GM19467 (cell line): ENCODE measurements at regions not wholly inside any gene's neighbourhood (a gene's known extent, or its start where the extent isn't known, plus 50 kb on each side); places are given as distances from the start of the nearest gene placed in this dataset.

Experiments used
- ATAC-seq: cut with Tn5 transposase; IDR thresholded peaks from one replicate; pipeline ENCODE4 v1.9.1; 2021; ENCODE audit warnings: mild to moderate bottlenecking, moderate library complexity; ENCODE audit not compliant: unreplicated experiment

DNA sequence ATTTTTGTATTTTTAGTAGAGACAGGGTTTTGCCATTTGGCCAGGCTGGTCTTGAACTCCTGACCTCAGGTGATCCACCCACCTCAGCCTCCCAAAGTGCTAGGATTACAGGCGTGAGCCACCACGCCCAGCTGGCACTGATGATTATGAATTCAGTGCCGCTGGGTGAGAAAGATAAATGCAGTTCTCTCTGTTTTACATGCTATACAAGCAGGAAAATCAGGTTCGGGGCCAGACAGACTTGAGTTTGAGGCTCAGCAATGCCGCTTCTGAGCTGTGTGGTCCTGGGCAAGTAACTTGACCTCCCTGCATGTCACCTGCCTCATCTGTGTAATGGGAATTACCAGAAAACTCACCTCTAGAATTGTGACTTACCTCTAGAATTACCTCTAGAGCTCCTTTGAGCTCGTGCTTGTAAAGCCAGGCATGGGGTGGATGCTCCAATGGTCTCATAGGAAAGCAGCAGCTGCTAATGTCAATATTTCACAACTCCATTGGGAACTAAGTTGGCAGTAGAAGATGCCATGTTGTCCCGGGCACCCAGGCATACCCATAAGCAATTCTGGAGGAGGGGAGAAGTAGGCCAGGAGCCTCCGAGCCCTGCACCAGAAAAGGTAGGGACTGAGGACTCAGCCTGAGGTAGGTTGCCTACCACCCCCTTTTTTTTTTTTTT lies 119.8 kb upstream of the SLC25A33 start:
- no peak for ATAC-seq

DNA sequence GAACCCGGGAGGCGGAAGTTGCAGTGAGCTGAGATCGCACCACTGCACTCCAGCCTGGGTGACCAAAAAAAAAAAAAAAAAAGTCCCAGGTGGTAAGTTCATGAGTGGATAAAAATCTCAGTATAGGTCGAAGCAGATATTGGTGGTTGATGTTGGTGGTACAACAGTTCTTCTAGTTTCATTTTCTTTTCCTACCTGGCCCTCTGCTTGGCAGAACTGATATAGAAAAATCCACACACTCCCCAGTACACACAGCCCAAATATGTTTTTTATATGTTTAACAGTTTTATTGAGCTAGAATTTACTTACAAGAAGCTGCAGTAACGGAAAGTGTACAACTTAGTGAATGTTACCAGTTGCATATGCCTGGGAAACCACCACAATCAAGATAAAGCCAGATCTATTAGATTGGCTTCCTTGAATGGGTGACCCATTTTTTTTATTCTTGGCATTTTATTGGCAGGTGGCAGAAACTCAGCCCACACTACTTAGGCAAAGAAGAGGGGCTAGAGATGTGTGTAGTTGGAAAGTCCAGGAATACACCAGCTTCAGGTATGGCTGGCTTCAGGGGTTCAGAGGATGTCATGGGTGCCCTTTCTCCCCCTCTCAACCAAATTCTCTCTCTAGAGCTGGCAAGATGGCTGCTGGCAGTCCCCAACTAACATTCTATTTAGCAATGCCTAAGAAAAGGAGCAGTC lies 118.3 kb upstream of the SLC25A33 start:
- no peak for ATAC-seq

DNA sequence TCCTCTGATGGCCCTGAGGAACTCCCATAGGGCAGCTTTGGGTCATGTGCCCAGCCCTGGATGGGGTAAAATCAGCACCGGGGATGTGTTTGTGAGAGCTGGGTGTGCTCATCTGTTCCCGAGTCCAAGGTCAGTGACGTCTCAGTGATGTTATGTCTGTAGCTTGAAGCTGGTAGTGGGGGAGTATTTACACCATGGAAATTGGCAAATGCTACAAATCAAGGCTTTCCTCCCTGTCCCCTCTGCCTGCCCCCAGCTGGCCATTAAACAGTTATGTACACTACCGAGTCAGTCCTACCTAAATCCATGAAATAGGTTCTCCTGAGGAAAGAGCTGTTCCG lies 117.8 kb upstream of the SLC25A33 start:
- no peak for ATAC-seq

DNA sequence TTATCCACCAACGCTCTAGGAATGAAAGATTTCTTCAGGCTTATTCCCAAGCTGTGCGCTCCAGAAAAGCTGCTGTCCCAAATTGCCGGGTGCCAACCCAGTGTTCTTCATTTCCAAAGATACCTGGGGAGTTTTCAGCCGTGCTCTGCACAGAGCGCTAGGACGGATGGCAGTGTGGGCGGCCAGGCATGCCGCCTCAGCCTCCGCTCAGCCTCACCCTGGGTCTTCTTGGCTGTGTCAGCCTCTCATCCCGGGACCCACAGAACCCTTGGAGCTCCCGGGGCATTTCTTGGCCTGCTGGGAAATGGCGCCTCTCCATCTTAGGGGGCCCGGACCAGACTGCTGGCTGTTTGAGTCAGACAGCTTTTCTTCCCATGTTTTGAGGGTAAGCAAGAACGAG lies 116.9 kb upstream of the SLC25A33 start:
- ATAC-seq: no peak

DNA sequence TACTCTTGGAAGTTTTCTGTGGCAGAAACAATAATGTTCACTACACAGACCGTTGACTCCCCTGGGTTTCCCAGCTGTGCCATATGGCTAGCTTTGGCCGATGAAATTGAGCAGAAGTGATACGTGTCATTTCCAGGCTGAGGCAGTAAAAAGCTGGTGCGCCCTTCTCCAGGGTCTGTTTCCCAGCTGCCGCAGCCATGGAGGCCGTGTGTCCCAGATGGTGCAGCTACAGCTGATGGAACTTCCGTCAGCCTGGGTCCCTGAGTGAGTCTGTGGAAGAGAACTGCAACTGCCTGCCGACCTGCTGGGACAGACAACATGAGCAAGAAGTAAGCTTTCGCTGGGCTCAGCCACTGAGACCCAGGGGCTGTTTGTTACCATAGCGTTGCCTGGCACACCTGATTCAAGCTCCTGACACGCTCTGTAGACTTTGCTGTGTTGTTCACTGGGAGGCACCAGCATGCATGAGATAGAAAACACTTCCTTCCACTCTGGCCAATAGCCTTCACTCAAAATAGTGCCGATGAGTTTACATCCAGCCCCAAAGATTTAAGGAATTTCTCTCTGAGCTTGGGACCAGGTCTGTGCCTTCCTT lies 116.3 kb upstream of the SLC25A33 start:
- ATAC-seq: no peak

DNA sequence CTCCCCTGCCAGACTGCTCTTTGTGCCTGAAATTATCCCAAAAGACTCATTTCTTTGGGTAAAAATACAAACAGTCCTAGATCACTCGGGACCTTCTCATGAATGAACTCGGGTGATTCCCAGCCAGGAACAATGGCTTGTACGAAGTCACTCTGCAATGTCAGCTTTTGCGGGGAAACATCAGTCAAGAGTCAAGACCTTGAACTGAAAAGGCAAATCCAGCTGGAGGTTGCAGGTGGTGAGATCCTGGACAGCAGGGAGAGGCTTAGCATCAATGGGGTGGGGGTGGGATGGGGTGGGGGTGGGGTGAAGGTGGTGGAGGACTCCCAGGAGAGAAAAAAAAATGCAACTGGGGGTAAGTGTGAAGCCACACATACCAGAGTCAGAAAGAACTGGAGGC lies 115.0 kb upstream of the SLC25A33 start:
- no peak for ATAC-seq

DNA sequence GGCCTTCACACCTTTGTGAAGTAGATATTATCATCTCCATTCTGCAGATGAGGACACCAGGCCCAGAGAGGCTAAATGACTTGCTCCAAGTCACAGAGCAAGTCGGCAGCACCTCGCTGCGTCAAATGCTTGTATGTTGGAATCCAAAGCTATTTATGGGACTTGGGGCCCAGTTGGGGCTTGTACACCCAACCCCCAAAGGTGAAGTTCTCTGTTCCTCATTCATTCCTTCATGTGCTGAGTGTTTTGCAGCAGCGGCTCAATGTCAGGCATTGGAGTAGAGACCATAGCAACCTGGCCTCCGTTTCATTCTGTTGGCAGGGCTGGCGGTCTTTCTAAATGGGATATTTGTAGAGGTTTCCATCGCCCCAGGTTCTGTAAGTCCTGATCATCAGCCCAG lies 113.4 kb upstream of the SLC25A33 start:
- no peak for ATAC-seq

DNA sequence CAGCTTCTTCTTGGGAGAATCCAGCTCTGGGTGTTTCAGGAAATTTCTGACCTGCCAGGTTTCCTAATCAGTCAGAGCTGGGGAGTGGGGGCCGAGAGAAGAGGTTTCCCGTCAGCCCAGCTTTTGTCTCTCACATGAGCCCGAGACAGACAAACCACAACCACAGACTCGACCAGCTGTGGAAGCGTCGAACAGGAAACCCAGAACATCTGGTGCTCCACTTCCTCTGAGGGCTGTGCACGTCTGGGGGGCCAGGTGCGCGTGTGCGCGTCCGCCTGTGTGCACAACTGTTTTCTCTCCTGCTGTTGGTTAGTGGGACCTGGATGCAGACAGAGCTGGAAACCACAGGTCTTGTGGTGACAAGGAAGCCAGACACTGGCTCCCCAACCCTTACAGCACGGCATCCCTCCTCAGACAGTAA lies 113.0 kb upstream of the SLC25A33 start:
- peak; percentile 58 for ATAC-seq

DNA sequence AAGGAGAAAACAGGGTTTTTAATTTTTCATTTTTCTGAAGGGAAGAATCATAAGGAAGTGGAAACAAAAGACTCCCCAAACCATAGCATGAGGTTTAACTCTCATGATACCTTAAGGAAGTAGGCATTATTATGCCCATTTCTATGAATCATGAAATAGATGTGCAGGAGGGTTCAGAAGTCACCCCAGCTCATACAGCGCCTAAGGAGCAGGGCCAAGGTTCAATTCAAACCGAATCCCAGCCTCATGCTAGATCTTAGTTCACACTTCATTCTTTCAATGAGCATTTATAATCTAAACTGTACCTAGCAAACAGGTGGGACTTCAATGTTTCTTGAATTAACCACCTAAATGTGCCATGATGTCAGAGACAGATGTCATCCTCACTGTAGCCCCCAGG lies 111.9 kb upstream of the SLC25A33 start:
- ATAC-seq: no peak

DNA sequence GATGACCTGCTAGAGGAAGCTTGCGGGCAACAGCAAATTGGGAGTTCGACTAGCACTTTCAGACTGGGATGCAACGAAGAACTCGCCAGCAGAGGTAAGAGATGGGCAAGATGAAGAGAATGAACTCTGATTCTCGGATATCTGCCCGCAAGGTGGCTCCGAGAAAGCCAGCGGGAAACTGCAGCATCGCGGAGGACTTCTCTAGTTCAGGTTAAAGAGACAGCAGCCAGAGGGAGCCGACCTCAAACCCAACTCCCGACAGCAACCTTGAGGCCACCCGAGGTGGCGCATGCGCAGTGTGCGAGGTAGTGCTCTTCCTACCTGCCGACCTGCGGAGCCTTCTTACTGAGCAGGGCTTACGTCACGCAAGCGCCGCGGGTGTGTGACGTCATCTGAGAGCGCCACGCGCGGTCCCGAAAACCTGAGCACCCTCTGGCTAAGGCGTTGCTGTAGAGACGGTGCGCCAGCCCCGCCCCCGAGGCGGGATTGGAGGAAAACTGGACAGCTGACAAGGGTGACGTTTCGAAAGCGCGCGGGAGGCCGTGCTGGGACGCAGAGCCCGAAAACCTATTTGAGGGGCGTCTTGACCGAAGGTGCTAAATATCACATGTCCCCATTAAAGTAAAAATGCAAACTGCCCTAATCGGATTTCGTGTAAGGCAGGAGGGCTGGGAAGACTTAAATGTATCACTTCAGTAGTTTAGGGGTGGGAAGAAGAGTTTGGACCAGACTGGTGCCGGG lies 110.5 kb upstream of the SLC25A33 start:
- ATAC-seq: peak; percentile 77

DNA sequence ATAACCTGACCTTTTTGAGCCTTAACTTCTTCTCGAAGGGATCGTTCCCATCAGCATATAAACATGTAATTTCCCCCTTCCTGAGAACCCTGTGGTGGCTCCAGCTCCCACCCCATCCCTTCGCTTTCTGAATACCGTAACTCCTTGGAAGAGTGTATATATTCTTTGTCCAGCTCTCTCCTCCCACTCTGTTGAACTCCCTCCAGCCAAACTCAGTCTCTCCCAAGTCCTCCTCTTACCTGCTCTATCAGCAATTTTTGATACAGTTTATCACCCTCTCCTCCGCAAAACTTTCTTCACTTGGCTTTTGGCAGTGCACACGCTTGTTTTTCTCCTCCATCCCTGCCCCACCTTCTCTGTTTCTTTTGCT lies 109.9 kb upstream of the SLC25A33 start:
- ATAC-seq: no peak

DNA sequence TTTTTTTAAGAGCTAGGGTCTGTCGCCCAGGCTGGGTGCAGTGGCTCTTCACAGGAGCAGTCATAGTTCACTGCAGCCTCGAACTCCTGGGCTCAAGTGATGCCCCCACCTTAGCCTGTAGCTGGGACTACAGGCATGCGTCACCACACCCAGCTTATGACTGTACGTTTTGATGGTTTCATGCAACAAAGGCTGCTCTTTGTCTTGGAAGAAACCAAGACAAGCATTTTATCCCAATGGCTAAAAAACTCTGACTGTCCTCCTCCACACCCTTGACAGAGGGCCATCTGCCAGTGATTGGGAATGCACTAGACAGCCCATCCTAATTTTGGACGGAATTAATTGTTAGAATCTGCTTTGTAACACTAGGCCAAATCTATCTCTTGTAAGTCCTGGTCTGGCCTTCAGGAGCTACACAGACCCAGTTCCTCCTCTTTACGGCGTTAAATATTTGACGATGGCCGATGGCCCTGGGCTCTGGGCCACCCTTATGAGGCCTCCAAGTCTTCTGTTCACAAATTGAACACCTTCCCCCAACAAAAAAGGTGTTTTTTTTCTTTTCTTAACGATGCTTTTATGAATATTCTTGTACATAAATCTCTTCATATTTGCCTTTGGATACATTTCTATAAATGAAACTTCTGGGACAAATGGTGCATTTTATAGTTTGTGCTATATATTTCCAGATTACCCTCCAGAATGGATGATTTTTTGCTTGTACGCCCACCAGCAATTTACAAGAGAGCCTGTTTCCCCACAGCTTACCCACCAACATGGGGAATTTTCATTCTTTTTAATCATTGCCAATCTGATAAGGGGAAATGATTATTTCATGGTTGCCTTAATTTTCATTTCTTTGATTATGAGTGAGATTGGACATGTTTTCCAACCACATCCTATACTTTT lies 104.8 kb upstream of the SLC25A33 start:
- no peak for ATAC-seq

DNA sequence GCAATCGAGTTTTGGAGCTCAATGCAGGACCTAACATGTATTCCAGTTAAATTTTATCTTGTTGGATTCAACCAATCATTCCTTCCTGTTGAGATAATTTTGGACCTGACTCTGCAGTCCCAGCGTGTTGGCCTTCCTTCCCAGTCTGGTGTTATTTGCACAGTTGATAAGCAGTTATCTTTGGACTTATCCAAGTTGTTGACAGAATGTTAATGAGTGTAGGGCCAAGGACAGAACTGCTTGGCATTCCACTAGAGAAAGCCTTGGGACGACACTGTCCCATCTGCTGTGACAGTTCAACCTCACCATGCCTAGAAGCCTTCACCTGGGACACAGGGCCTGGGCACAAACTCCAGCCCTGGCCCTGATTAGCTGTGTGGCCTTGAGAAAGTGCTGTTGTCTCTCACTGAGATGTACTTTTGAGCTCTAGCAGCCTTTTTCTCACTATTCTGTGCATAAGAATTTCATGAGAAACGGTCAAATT lies 104.1 kb upstream of the SLC25A33 start:
- ATAC-seq: no peak

DNA sequence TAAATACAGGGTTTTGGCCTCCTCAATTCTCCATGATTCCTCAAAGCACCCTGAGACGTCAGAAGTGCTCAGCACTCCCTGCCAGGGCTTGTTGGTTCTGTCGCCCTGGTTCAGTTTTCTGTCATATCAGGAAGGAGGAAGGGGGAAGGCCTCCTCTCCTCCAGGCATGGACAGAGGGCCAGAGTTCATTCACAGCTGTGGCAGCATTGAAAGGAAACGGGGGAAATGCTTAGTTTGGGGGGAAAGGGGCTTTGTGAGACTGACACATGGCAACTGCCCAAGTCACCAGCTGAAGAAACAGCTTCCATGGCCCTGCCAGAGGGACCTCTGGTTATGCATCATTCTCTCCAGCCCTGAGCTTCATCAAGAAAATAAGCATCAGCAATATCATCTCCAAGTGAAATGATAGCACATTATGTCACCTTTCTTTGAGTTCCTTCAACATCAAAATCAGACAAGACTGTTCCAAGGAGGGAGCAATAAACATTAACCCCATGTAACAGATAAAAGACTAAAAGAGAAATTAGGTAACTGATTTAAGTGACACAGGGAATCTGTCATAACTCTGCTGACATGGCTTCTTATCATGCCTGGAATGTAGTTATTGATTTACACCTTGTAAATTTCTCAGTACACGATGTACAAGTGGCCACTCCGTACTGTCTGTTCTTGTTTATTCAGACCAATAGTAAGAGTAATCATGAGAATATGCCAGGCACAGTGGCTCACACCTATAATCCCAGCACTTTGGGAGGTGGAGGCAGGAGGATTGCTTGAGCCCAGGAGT lies 103.2 kb upstream of the SLC25A33 start:
- ATAC-seq: no peak

DNA sequence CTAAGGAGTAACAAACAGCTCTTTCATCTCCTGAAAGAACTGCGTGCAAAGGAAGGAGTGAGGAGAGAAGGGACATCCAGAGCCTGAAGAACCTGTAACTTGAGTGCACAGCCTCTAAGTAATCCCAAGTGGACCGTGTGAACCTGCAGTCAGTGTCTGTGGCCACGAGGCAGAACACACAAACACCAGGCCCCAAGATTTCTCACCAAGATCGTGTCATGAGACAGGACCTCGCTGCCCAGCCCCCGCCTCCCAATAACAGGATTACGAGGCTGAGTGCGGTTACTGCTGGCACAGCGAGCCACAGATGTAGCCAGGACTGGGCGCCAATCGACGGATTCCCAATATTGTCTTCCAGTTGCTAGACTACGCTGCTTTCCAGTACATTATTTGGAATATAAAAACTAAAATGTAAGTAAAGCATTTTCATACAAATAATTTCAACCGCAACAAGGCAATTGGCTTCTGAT lies 101.3 kb upstream of the SLC25A33 start:
- ATAC-seq: no peak

DNA sequence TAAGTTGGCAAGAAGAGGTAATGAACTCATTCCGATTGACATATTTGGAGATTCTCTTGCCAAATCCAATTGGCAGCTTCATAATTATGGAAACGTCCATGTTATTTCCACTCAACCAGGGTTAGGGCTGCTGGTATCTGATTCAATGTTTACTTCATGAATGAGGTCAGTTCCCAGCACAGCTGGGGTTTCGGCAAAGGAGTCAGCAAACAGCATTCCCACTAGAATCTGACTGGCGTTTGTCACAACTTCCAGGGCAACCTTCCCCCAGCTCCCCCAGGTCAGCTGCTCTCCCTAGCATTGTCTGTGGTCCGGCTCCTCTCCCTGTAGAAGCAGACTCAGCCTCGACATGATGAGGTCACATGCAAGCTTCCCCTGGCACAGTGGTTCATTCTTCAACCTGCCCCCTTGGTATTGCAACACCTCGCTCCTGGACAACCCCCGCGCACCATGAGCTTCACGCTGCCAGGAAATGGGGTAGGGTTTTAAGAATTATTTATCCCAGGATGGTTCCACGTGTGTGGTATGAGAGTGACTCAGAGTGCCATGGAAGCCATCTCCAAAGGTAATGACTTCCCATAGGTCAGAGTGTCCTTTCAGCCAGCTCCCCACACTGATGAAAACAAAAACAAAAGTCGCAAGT lies 100.7 kb upstream of the SLC25A33 start:
- no peak for ATAC-seq

DNA sequence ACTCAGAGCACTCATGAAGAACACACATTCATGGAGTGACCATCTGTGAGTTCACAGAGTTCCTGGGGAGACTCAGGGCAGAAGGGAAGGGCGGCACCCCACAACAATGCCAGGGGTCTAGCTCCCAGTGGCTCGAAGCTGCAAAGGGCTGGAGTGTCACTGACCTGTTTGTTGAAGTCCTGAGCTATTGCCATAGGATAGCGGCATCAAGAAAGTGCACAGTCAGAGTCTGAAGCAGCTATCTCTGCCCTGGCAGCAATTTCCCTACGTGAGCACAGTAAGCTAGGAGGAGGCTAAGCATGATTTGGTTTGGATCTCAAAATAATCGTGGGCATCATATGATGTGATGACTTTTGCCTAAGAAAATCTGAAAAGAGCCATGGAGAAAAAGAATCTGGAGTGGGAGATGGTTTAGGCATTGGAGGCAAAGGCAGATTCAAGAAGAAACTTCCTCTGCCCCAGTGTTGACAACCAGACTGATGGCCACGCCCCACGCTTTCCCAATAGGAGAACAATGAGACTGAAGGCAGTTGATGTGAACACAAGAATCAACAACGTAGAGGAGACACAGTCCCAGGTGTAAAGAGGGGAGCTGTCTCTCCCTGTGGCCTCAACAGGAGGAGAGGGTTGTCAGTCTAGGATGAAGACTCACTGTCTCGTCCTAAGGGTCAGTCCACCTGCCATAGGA lies 100.0 kb upstream of the SLC25A33 start:
- ATAC-seq: no peak

DNA sequence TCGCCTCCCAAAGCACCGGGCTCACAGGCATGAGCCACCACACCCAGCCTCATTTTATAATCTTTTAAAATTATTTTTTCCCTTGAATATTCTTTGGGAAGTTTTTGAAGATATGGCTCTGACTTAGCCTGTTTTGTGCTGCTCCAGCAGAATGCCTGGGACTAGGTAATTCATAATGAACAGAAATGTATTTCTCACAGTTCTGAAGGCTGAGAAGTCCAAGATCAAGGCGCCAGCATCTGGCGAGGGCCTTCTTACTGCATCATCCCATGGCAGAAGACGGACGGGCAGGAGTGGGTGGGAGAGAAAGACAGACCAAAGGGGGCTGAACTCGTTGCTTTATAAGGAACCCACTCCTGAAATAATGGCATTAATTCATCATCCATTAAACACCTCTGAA lies 99.0 kb upstream of the SLC25A33 start:
- no peak for ATAC-seq

DNA sequence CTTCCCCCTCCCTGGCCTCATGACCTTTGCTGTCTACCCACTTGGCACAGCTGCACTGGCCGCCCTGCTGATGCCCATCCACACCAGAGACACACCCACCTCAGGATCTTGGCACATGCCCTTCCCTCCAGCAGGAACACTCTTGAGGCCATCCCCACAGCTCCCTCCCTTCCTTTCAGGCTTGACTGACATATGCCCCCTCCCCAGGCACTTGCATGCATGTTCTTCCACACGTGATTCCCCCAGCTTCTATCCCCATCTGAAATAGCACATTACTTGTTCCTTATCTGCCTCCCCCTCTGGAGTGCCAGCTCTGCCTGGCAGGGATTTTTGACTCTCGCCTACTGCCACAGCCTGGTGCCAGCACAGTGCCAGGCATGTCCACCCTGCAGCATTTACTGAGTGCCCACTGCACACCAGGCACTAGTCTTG lies 98.5 kb upstream of the SLC25A33 start:
- ATAC-seq: no peak
